ENCODE measurements at regions not wholly inside any gene's neighbourhood (a gene's known extent, or its start where the extent isn't known, plus 50 kb on each side); places are given as distances from the start of the nearest gene placed in this dataset.

DNA sequence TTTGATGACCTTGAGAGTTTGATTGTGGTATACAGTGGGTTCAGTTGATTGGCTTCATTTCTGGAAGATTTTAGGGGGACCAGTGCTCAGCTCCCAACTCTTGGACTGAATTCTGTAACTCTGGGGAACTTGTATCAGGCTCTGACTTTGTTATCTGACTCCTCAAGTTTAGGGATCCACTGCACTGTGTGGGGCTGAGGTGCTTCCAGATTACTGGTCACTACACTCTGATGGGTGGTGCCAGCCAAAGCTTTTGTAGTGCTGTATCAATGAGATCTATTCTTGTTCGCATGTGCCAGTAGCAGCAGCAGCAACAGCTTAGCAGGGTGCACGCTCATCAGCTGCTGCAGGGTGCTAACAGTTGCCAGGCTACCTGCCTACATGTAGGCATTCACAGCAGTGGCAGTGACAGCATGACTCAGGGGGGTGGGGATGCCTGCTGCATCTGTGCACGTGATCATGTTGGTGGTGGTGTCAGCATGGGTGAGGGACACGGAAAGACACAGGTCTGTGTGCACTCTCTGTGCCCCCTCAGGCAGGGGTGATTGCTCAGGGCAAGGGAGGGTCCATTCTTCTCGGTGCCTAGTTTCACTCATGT lies 438.8 kb upstream of the SEMA6A start:
- no peak overlapping the region for H3K4me3 ChIP-seq
- no peaks in the 10 kb centered on the region for H3K4me1 ChIP-seq
- no peaks in the 10 kb centered on the region for H3K27me3 ChIP-seq
- WGBS: 74% methylated on average over 4 of the region's 5 CpGs
- DNase-seq (ENCODE audit: low spot score in 2 of 2): no peak
- no peak overlapping the region for H3K27ac ChIP-seq
- H3K36me3 ChIP-seq: no peaks in the 10 kb centered on the region
- no peaks in the 10 kb centered on the region for H3K9me3 ChIP-seq
- TF ChIP-seq POLR2AphosphoS5 (IDR thresholded peaks at IDR 0.05) (no peak), EP300 (IDR thresholded peaks at IDR 0.05) (no peak), POLR2A (IDR thresholded peaks at IDR 0.05) (no peak)

DNA sequence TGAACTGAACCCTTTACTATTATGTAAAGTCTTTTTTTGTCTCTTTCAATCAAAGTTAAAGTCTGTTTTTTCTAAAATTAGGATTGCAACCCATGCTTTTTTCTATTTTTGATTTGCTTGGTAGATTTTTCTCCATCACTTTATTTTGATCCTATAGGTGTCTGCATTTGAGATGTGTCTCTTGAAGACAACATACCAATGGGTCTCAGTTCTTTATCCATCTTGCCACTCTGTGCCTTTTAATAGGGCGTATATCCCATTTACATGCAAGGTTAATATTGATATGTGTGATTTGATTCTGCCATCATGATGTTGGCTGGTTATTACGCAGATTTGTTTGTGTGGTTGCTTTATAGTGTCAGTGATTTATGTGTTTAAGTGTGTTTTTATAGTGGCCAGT lies 436.0 kb upstream of the SEMA6A start:
- DNase-seq (ENCODE audit: low spot score in 2 of 2): no peak
- H3K9me3 ChIP-seq: no peaks in the 10 kb centered on the region
- no peak overlapping the region for H3K4me3 ChIP-seq
- 81% methylated on average over 2 of the region's 2 CpGs for WGBS
- H3K27me3 ChIP-seq: no peaks in the 10 kb centered on the region
- H3K36me3 ChIP-seq: no peaks in the 10 kb centered on the region
- no peak overlapping the region for H3K27ac ChIP-seq
- no peaks in the 10 kb centered on the region for H3K4me1 ChIP-seq
- no peak for TF ChIP-seq POLR2A (IDR thresholded peaks at IDR 0.05)
- TF ChIP-seq EP300 (IDR thresholded peaks at IDR 0.05): no peak
- TF ChIP-seq POLR2AphosphoS5 (IDR thresholded peaks at IDR 0.05): no peak
- TF ChIP-seq, protein P1, sequence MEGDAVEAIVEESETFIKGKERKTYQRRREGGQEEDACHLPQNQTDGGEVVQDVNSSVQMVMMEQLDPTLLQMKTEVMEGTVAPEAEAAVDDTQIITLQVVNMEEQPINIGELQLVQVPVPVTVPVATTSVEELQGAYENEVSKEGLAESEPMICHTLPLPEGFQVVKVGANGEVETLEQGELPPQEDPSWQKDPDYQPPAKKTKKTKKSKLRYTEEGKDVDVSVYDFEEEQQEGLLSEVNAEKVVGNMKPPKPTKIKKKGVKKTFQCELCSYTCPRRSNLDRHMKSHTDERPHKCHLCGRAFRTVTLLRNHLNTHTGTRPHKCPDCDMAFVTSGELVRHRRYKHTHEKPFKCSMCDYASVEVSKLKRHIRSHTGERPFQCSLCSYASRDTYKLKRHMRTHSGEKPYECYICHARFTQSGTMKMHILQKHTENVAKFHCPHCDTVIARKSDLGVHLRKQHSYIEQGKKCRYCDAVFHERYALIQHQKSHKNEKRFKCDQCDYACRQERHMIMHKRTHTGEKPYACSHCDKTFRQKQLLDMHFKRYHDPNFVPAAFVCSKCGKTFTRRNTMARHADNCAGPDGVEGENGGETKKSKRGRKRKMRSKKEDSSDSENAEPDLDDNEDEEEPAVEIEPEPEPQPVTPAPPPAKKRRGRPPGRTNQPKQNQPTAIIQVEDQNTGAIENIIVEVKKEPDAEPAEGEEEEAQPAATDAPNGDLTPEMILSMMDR (IDR thresholded peaks at IDR 0.05): no peak

DNA sequence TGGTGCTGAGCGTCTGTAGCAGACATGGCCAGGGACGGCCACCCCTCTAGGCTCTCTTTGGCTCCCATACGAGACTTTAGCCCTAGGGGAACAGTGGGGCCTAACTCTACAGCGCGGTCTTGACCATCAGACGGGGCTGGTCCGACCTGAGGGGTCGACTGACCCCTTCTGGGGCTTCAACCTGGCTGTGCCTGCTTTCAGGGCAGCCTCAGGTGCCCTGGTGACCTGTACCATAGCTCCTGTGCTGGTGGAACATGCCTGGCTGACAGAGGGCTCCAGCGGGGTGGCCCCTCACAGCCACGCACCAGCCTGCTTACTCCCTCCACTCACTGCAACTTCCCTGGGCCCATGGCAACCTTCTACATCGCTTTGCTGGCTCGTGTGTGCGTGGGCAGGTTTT lies 423.4 kb upstream of the SEMA6A start:
- WGBS: 88% methylated on average over 12 of the region's 13 CpGs
- Histone ChIP-seq H3K4me3 (no peak overlapping the region), H3K27me3 (no peaks in the 10 kb centered on the region)

DNA sequence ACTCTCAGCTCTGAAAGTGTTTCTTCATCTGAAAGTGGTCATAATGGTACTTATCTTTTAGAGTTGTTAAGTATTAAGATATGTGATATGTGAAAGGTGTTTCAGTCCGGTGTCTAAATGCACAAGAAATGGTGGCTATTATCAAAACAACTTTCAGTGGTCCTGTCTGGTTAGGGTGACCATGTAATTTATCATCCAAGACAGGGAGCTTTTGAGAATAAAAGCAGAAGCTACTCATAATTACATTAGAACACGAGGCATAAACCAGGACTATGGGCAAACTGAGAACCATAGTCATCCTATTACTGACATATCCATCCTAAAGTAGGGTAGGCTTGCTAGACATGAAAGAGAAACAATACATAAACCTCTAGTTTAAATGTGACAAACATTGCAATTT lies 418.1 kb upstream of the SEMA6A start:
- TF ChIP-seq POLR2AphosphoS5 (IDR thresholded peaks at IDR 0.05) (no peak), EP300 (IDR thresholded peaks at IDR 0.05) (no peak), POLR2A (IDR thresholded peaks at IDR 0.05) (no peak)
- TF ChIP-seq, protein P1 (IDR thresholded peaks at IDR 0.05): no peak
- 90% methylated on average over 2 of the region's 2 CpGs for WGBS

More for the DNA sequence above, 423.4 kb upstream of the SEMA6A start:
- no peak for TF ChIP-seq POLR2AphosphoS5 (IDR thresholded peaks at IDR 0.05)
- no peak for TF ChIP-seq EP300 (IDR thresholded peaks at IDR 0.05)
- TF ChIP-seq POLR2A (IDR thresholded peaks at IDR 0.05): no peak
- TF ChIP-seq, protein P1 (IDR thresholded peaks at IDR 0.05): no peak
- no peaks in the 10 kb centered on the region for H3K36me3 ChIP-seq
- H3K27ac ChIP-seq: no peak overlapping the region
- no peaks in the 10 kb centered on the region for H3K4me1 ChIP-seq
- DNase-seq (ENCODE audit: low spot score in 2 of 2): no peak
- no peaks in the 10 kb centered on the region for H3K9me3 ChIP-seq

DNA sequence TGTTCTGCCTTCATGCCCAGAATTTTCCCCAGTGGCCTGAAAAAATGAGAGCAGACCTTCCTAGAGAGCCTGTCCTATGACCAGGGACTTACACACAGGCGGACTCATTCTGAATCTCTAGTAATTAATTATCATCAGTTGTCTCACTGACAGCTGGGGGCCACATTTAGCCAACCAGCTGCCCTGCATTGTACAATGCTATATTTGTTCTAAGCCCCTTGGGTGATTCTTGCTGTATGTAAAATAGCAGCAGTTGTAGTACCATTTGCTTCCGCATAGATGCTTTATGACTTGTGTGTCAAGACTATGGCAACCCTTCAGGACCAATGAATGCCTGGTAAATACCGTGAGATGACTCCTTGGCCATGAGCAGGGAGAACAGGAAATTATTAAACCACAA lies 415.4 kb upstream of the SEMA6A start:
- no peak overlapping the region for H3K4me3 ChIP-seq
- no peaks in the 10 kb centered on the region for H3K27me3 ChIP-seq
- no peak for DNase-seq (ENCODE audit: low spot score in 2 of 2)
- no peaks in the 10 kb centered on the region for H3K9me3 ChIP-seq
- H3K27ac ChIP-seq: no peak overlapping the region
- TF ChIP-seq POLR2AphosphoS5 (IDR thresholded peaks at IDR 0.05) (no peak), POLR2A (IDR thresholded peaks at IDR 0.05) (no peak), EP300 (IDR thresholded peaks at IDR 0.05) (no peak)
- TF ChIP-seq, protein P1 (IDR thresholded peaks at IDR 0.05): no peak
- no peaks in the 10 kb centered on the region for H3K4me1 ChIP-seq
- WGBS: 77% methylated on average over 3 of the region's 3 CpGs
- no peaks in the 10 kb centered on the region for H3K36me3 ChIP-seq

More for the DNA sequence above, 418.1 kb upstream of the SEMA6A start:
- H3K9me3 ChIP-seq: no peaks in the 10 kb centered on the region
- H3K36me3 ChIP-seq: no peaks in the 10 kb centered on the region
- no peak overlapping the region for H3K4me3 ChIP-seq
- no peaks in the 10 kb centered on the region for H3K4me1 ChIP-seq
- no peak for DNase-seq (ENCODE audit: low spot score in 2 of 2)
- no peaks in the 10 kb centered on the region for H3K27me3 ChIP-seq
- no peak overlapping the region for H3K27ac ChIP-seq

DNA sequence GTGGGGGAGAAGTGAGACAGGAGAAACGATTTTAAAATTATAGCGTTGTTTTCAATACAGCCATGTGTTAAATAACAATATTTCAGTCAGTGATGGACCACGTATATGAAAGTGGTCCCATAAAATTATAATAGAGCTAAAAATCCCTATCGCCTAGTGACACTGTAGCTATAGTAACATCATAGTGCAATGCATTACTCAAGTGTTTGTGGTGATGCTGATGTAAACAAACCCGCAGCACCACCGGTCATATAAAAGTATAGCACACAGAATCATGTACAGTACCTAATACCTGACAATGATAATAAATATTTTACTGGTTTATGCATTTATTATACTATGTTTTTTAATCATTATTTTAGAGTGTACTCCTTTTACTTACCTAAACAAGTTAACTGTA lies 407.4 kb upstream of the SEMA6A start:
- TF ChIP-seq, protein P1 (IDR thresholded peaks at IDR 0.05): no peak
- TF ChIP-seq EP300 (IDR thresholded peaks at IDR 0.05): no peak
- no peak for TF ChIP-seq POLR2A (IDR thresholded peaks at IDR 0.05)
- no peak for TF ChIP-seq POLR2AphosphoS5 (IDR thresholded peaks at IDR 0.05)

More for the DNA sequence above, 407.4 kb upstream of the SEMA6A start:
- Histone ChIP-seq H3K27me3 (no peaks in the 10 kb centered on the region), H3K4me1 (no peaks in the 10 kb centered on the region), H3K4me3 (no peak overlapping the region), H3K27ac (no peak overlapping the region), H3K36me3 (no peaks in the 10 kb centered on the region), H3K9me3 (no peaks in the 10 kb centered on the region)
- 86% methylated on average over 6 of the region's 6 CpGs for WGBS
- no peak for DNase-seq (ENCODE audit: low spot score in 2 of 2)
